ENCODE measurements at regions not wholly inside any gene's neighbourhood (a gene's known extent, or its start where the extent isn't known, plus 50 kb on each side); places are given as distances from the start of the nearest gene placed in this dataset.

- DNase-seq (ENCODE audit: low read depth): no peak
- no peak for TF ChIP-seq CTCF (conservative IDR thresholded peaks at IDR 0.05; ENCODE audit: low read depth, low read length)
- no peak overlapping the region for H3K4me3 ChIP-seq (ENCODE audit: low read depth, low read length)
Observed at GRCh38 chr4:31592293-31592692, 872.1 kb downstream of the PCDH7 start.

- no peak for TF ChIP-seq CTCF (conservative IDR thresholded peaks at IDR 0.05; ENCODE audit: low read depth, low read length)
- no peak overlapping the region for H3K4me3 ChIP-seq (ENCODE audit: low read depth, low read length)
- no peak for DNase-seq (ENCODE audit: low read depth)
Observed at GRCh38 chr4:31595496-31595895, 875.3 kb downstream of the PCDH7 start.

- no peak for DNase-seq (ENCODE audit: low read depth)
- TF ChIP-seq CTCF (conservative IDR thresholded peaks at IDR 0.05; ENCODE audit: low read depth, low read length): no peak
- no peak overlapping the region for H3K4me3 ChIP-seq (ENCODE audit: low read depth, low read length)
Observed at GRCh38 chr4:31598639-31599038, 878.5 kb downstream of the PCDH7 start.

GRCh38 chr4:31601793-31602192 lies 881.6 kb downstream of the PCDH7 start:
- no peak for DNase-seq (ENCODE audit: low read depth)
- H3K4me3 ChIP-seq (ENCODE audit: low read depth, low read length): no peak overlapping the region
- TF ChIP-seq CTCF (conservative IDR thresholded peaks at IDR 0.05; ENCODE audit: low read depth, low read length): no peak

GRCh38 chr4:31613946-31614623 lies 893.9 kb downstream of the PCDH7 start:
- TF ChIP-seq CTCF (conservative IDR thresholded peaks at IDR 0.05; ENCODE audit: low read depth, low read length): no peak
- DNase-seq (ENCODE audit: low read depth): peak; percentile 61
- no peak overlapping the region for H3K4me3 ChIP-seq (ENCODE audit: low read depth, low read length)

- H3K4me3 ChIP-seq (ENCODE audit: low read depth, low read length): no peak overlapping the region
- no peak for DNase-seq (ENCODE audit: low read depth)
Observed at GRCh38 chr4:31617667-31618066, 897.5 kb downstream of the PCDH7 start.

More at GRCh38 chr4:31617667-31618066, 897.5 kb downstream of the PCDH7 start:
- TF ChIP-seq CTCF (conservative IDR thresholded peaks at IDR 0.05; ENCODE audit: low read depth, low read length): no peak
